ENCODE measurements at regions not wholly inside any gene's neighbourhood (a gene's known extent, or its start where the extent isn't known, plus 50 kb on each side); places are given as distances from the start of the nearest gene placed in this dataset.

GRCh38 chrX:99305573-99305972, 1104.5 kb downstream of the PCDH19 start:
- TF ChIP-seq CTCF (conservative IDR thresholded peaks at IDR 0.05; ENCODE audit: low read depth, low read length) = no peak
- no peak for TF ChIP-seq EZH2 (IDR thresholded peaks at IDR 0.05; ENCODE audit: borderline replicate concordance, low read depth, low read length, poor library complexity, severe bottlenecking)

Data from A673 (cell line).